ENCODE measurements at regions not wholly inside any gene's neighbourhood (a gene's known extent, or its start where the extent isn't known, plus 50 kb on each side); places are given as distances from the start of the nearest gene placed in this dataset.

GRCh38 chr12:24749171-24749570 lies 199.7 kb downstream of the BCAT1 start:
- Histone ChIP-seq H3K4me1 (ENCODE audit: control insufficient read depth in 2 of 2, insufficient read depth in 2 of 2, low read length in 2 of 2) (no peaks in the 10 kb centered on the region), H3K9ac (ENCODE audit: low read length) (no peak overlapping the region), H3K4me3 (ENCODE audit: control extremely low read depth in 1 of 5, extremely low read depth in 1 of 5, insufficient read depth in 1 of 5, low read depth in 2 of 5, low read length in 4 of 5) (no peak overlapping the region), H3K27ac (ENCODE audit: low read length in 2 of 2) (no peak overlapping the region), H2AFZ (ENCODE audit: insufficient read depth, low read depth, low read length, poor library complexity, severe bottlenecking) (no peak overlapping the region), H3K79me2 (ENCODE audit: control insufficient read depth, insufficient read depth, low read length) (no peaks in the 10 kb centered on the region), H3K27me3 (replicated peaks in 1 of 4; ENCODE audit: control extremely low read depth in 1 of 4, control insufficient read depth in 3 of 4, insufficient read depth in 4 of 4, low read length in 3 of 4) (no peaks in the 10 kb centered on the region), H3K9me3 (ENCODE audit: control extremely low read depth in 1 of 3, control insufficient read depth in 2 of 3, insufficient read depth in 1 of 3, low read length in 2 of 3) (no peaks in the 10 kb centered on the region), H3K36me3 (replicated peaks in 1 of 2; ENCODE audit: control extremely low read depth in 1 of 2, control insufficient read depth in 1 of 2, extremely low read depth in 1 of 2, insufficient read depth in 2 of 2, low read length in 1 of 2) (no peaks in the 10 kb centered on the region), H3K4me2 (replicated peaks; ENCODE audit: low read depth, low read length, poor library complexity, severe bottlenecking) (no peak overlapping the region), H4K20me1 (ENCODE audit: control insufficient read depth, insufficient read depth, low read length, poor library complexity, severe bottlenecking) (no peaks in the 10 kb centered on the region)
- Mint-ChIP-seq H3K4me3 (no peak overlapping the region), H3K27me3 (no peaks in the 10 kb centered on the region), H3K4me1 (no peaks in the 10 kb centered on the region), H3K9me3 (ENCODE audit: insufficient read depth) (no peaks in the 10 kb centered on the region), H3K27ac (no peak overlapping the region)
- ChIA-PET CTCF (no interaction called here), POLR2A (no interaction called here)
- no peak for ATAC-seq (ENCODE audit: low read depth)
- WGBS (ENCODE audit: insufficient coverage): 100% methylated on average over 3 of the region's 3 CpGs
- intact Hi-C loops (cut with micrococcal nuclease): no loop called here
- no peak for TF ChIP-seq EZH2 (IDR thresholded peaks at IDR 0.05; ENCODE audit: borderline replicate concordance, insufficient read depth, low read depth, low read length, poor library complexity, severe bottlenecking)
- no peak for TF ChIP-seq CTCF (IDR thresholded peaks at IDR 0.05)
- no peak for DNase-seq

GRCh38 chr12:24748326-24748725 lies 200.6 kb downstream of the BCAT1 start:
- DNase-seq (no peak), ATAC-seq (ENCODE audit: low read depth) (no peak)
- H3K27ac Mint-ChIP-seq: no peak overlapping the region
- POLR2A ChIA-PET: no interaction called here
- Histone ChIP-seq H2AFZ (ENCODE audit: insufficient read depth, low read depth, low read length, poor library complexity, severe bottlenecking) (no peak overlapping the region), H3K4me1 (ENCODE audit: control insufficient read depth in 2 of 2, insufficient read depth in 2 of 2, low read length in 2 of 2) (no peaks in the 10 kb centered on the region), H3K79me2 (ENCODE audit: control insufficient read depth, insufficient read depth, low read length) (no peaks in the 10 kb centered on the region), H3K9me3 (ENCODE audit: control extremely low read depth in 1 of 3, control insufficient read depth in 2 of 3, insufficient read depth in 1 of 3, low read length in 2 of 3) (no peaks in the 10 kb centered on the region), H4K20me1 (ENCODE audit: control insufficient read depth, insufficient read depth, low read length, poor library complexity, severe bottlenecking) (no peaks in the 10 kb centered on the region), H3K4me3 (ENCODE audit: control extremely low read depth in 1 of 5, extremely low read depth in 1 of 5, insufficient read depth in 1 of 5, low read depth in 2 of 5, low read length in 4 of 5) (no peak overlapping the region), H3K36me3 (replicated peaks in 1 of 2; ENCODE audit: control extremely low read depth in 1 of 2, control insufficient read depth in 1 of 2, extremely low read depth in 1 of 2, insufficient read depth in 2 of 2, low read length in 1 of 2) (no peaks in the 10 kb centered on the region), H3K27ac (ENCODE audit: low read length in 2 of 2) (no peak overlapping the region), H3K9ac (ENCODE audit: low read length) (no peak overlapping the region), H3K27me3 (replicated peaks in 1 of 4; ENCODE audit: control extremely low read depth in 1 of 4, control insufficient read depth in 3 of 4, insufficient read depth in 4 of 4, low read length in 3 of 4) (no peaks in the 10 kb centered on the region), H3K4me2 (replicated peaks; ENCODE audit: low read depth, low read length, poor library complexity, severe bottlenecking) (no peak overlapping the region)
- H3K4me1 Mint-ChIP-seq: no peaks in the 10 kb centered on the region
- CTCF ChIA-PET: no interaction called here
- H3K4me3 Mint-ChIP-seq: no peak overlapping the region
- H3K9me3 Mint-ChIP-seq (ENCODE audit: insufficient read depth): no peaks in the 10 kb centered on the region
- intact Hi-C loops (cut with micrococcal nuclease): no loop called here
- H3K27me3 Mint-ChIP-seq: no peaks in the 10 kb centered on the region
- TF ChIP-seq EZH2 (IDR thresholded peaks at IDR 0.05; ENCODE audit: borderline replicate concordance, insufficient read depth, low read depth, low read length, poor library complexity, severe bottlenecking) (no peak), CTCF (IDR thresholded peaks at IDR 0.05) (no peak)
- WGBS (ENCODE audit: insufficient coverage): 100% methylated on average over 2 of the region's 11 CpGs
